ENCODE measurements at regions not wholly inside any gene's neighbourhood (a gene's known extent, or its start where the extent isn't known, plus 50 kb on each side); places are given as distances from the start of the nearest gene placed in this dataset.

DNA sequence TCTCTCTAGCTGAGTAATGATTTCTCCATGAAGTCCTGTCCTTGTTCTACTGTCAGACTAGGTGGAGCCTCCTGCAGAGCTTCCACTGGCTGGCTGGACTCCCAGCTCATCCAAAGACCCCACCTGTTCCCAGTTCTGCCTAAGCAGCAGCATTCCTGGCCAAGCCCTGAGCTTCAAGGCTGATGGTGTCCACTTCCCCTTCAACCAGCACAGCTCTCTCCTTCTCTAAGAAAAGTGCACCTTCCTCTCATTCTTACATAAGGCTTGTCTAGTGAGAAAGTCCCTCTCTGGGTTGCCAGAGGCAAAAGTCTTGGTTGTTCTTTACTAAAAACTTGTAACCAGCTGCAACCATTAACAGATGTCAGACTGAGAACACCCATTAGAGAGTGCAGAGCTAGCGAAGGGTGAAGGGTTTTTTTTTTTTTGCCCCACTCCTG is 58.9 kb downstream of the CXCR4 start:
- TF ChIP-seq, protein P1, sequence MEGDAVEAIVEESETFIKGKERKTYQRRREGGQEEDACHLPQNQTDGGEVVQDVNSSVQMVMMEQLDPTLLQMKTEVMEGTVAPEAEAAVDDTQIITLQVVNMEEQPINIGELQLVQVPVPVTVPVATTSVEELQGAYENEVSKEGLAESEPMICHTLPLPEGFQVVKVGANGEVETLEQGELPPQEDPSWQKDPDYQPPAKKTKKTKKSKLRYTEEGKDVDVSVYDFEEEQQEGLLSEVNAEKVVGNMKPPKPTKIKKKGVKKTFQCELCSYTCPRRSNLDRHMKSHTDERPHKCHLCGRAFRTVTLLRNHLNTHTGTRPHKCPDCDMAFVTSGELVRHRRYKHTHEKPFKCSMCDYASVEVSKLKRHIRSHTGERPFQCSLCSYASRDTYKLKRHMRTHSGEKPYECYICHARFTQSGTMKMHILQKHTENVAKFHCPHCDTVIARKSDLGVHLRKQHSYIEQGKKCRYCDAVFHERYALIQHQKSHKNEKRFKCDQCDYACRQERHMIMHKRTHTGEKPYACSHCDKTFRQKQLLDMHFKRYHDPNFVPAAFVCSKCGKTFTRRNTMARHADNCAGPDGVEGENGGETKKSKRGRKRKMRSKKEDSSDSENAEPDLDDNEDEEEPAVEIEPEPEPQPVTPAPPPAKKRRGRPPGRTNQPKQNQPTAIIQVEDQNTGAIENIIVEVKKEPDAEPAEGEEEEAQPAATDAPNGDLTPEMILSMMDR (IDR thresholded peaks at IDR 0.05), result no peak
- TF ChIP-seq POLR2AphosphoS5 (IDR thresholded peaks at IDR 0.05; ENCODE audit: low read depth, low read length) (no peak), SIN3A (IDR thresholded peaks at IDR 0.05; ENCODE audit: borderline replicate concordance, insufficient read depth, low read depth, low read length) (no peak)
- TF ChIP-seq, protein P2, sequence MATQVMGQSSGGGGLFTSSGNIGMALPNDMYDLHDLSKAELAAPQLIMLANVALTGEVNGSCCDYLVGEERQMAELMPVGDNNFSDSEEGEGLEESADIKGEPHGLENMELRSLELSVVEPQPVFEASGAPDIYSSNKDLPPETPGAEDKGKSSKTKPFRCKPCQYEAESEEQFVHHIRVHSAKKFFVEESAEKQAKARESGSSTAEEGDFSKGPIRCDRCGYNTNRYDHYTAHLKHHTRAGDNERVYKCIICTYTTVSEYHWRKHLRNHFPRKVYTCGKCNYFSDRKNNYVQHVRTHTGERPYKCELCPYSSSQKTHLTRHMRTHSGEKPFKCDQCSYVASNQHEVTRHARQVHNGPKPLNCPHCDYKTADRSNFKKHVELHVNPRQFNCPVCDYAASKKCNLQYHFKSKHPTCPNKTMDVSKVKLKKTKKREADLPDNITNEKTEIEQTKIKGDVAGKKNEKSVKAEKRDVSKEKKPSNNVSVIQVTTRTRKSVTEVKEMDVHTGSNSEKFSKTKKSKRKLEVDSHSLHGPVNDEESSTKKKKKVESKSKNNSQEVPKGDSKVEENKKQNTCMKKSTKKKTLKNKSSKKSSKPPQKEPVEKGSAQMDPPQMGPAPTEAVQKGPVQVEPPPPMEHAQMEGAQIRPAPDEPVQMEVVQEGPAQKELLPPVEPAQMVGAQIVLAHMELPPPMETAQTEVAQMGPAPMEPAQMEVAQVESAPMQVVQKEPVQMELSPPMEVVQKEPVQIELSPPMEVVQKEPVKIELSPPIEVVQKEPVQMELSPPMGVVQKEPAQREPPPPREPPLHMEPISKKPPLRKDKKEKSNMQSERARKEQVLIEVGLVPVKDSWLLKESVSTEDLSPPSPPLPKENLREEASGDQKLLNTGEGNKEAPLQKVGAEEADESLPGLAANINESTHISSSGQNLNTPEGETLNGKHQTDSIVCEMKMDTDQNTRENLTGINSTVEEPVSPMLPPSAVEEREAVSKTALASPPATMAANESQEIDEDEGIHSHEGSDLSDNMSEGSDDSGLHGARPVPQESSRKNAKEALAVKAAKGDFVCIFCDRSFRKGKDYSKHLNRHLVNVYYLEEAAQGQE (IDR thresholded peaks at IDR 0.05; ENCODE audit: insufficient read depth in 1 of 2, low read depth in 2 of 2, low read length in 1 of 2), result no peak
